ENCODE measurements at regions not wholly inside any gene's neighbourhood (a gene's known extent, or its start where the extent isn't known, plus 50 kb on each side); places are given as distances from the start of the nearest gene placed in this dataset.

DNA sequence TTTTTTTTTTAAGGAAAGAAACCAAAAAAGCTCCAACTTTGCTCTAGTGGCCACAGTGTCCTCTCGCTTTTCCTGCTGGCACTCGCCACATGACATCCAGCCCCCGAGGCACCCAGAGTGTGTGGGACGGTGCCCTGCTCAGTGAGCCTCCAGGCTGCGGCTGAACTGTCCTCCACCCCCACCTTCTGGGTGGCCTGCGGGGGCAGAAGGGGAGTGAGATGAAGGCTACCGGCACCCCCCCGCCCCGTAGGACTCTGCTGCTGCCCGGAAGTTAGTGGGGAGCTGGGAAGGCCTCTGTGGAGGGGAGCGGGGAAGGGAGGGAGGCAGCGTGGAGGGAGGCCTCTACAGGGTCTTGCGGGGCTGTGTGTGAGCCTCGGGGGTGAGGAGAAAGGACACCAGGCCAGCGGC, 264.4 kb downstream of the CTTN start:
- TF ChIP-seq, protein P1, sequence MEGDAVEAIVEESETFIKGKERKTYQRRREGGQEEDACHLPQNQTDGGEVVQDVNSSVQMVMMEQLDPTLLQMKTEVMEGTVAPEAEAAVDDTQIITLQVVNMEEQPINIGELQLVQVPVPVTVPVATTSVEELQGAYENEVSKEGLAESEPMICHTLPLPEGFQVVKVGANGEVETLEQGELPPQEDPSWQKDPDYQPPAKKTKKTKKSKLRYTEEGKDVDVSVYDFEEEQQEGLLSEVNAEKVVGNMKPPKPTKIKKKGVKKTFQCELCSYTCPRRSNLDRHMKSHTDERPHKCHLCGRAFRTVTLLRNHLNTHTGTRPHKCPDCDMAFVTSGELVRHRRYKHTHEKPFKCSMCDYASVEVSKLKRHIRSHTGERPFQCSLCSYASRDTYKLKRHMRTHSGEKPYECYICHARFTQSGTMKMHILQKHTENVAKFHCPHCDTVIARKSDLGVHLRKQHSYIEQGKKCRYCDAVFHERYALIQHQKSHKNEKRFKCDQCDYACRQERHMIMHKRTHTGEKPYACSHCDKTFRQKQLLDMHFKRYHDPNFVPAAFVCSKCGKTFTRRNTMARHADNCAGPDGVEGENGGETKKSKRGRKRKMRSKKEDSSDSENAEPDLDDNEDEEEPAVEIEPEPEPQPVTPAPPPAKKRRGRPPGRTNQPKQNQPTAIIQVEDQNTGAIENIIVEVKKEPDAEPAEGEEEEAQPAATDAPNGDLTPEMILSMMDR (IDR thresholded peaks at IDR 0.05), result no peak
- TF ChIP-seq EP300 (IDR thresholded peaks at IDR 0.05) (no peak), POLR2A (IDR thresholded peaks at IDR 0.05) (no peak)
- DNase-seq (ENCODE audit: low spot score in 2 of 2), result no peak
- H3K4me1 ChIP-seq, result peaks cover 0 to 17% (median 4%) of the 10 kb centered on the region in 4 donors
- H3K27ac ChIP-seq, result no peak overlapping the region
- H3K9me3 ChIP-seq, result no peaks in the 10 kb centered on the region
- peak overlapping the region in 2 of 4 donors; percentile 21 to 48 for H3K4me3 ChIP-seq
- H3K27me3 ChIP-seq, result peaks cover 0 to 43% of the 10 kb centered on the region in 2 donors
- 16 to 23% methylated on average over 15 of the region's 15 CpGs for WGBS, 2 donors
- H3K36me3 ChIP-seq, result no peaks in the 10 kb centered on the region

DNA sequence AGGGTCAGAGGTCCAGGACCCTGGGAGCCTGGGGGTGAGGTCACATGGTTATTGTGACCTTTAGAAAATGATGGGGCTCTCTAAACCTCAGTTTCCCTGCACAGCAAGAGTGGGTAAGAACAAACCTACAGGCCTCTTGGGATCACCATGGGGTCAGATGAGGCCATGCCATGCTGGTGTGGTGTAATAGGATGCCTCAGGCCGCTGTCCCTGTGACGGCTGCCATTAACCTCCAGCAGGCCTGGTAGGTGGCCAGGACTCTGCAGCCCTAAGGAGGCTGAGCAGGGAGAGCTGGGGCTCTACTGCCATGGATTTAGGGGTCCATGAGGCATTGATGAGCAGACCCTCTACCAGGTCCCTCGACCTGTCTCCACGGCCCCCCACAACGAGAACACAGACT, 265.5 kb downstream of the CTTN start:
- H3K36me3 ChIP-seq, result no peaks in the 10 kb centered on the region
- H3K27me3 ChIP-seq, result peaks cover 0 to 43% of the 10 kb centered on the region in 2 donors
- DNase-seq (ENCODE audit: low spot score in 2 of 2), result no peak
- peaks cover 0 to 17% (median 4%) of the 10 kb centered on the region in 4 donors for H3K4me1 ChIP-seq
- H3K9me3 ChIP-seq, result no peaks in the 10 kb centered on the region
- TF ChIP-seq EP300 (IDR thresholded peaks at IDR 0.05) (no peak), POLR2A (IDR thresholded peaks at IDR 0.05) (no peak)
- TF ChIP-seq, protein P1 (IDR thresholded peaks at IDR 0.05), result no peak
- no peak overlapping the region for H3K4me3 ChIP-seq
- 63 to 81% methylated on average over 2 to 5 of the region's 5 CpGs for WGBS, 2 donors
- no peak overlapping the region for H3K27ac ChIP-seq

GRCh38 chr11:70666311-70666710, 268.0 kb downstream of the CTTN start:
- TF ChIP-seq, protein P1 (IDR thresholded peaks at IDR 0.05), result no peak
- TF ChIP-seq EP300 (IDR thresholded peaks at IDR 0.05) (no peak), POLR2A (IDR thresholded peaks at IDR 0.05) (no peak)
- 74 to 83% methylated on average over 6 to 8 of the region's 8 CpGs for WGBS, 2 donors
- Histone ChIP-seq H3K9me3 (no peaks in the 10 kb centered on the region), H3K27ac (no peak overlapping the region), H3K27me3 (peaks cover 0 to 33% of the 10 kb centered on the region in 2 donors), H3K4me1 (peaks cover 0 to 17% (median 4%) of the 10 kb centered on the region in 4 donors), H3K4me3 (no peak overlapping the region), H3K36me3 (no peaks in the 10 kb centered on the region)
- no peak for DNase-seq (ENCODE audit: low spot score in 2 of 2)

DNA sequence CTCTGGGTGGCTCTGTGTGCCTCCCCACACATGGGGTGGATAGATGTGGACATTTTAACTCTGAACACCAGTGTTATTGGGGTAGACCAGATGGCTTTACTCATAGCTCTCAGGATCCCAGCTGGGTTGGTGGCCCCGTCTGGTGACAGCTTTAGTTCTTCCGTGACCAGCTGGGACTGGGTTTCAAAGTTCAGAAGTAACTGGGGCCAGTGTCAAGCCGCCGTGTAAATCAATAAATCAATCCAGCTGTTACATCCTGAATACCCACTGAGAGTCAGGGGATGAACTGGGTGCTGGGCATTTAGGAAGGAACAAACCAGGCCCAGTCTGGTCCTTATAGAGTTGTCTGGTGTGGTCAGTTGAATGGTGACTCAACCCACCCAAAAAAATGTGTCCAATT, 269.4 kb downstream of the CTTN start:
- Histone ChIP-seq H3K27ac (no peak overlapping the region), H3K27me3 (peaks cover 0 to 19% of the 10 kb centered on the region in 2 donors), H3K4me3 (no peak overlapping the region), H3K4me1 (peaks cover 0 to 2% (median 0%) of the 10 kb centered on the region in 4 donors), H3K36me3 (no peaks in the 10 kb centered on the region), H3K9me3 (no peaks in the 10 kb centered on the region)
- DNase-seq (ENCODE audit: low spot score in 2 of 2), result no peak
- WGBS, 2 donors, result 67 to 69% methylated on average over 3 to 4 of the region's 4 CpGs
- TF ChIP-seq POLR2A (IDR thresholded peaks at IDR 0.05), result no peak
- TF ChIP-seq, protein P1 (IDR thresholded peaks at IDR 0.05), result no peak
- no peak for TF ChIP-seq EP300 (IDR thresholded peaks at IDR 0.05)

- DNase-seq (ENCODE audit: low spot score in 2 of 2), result no peak
- WGBS, 2 donors, result 78 to 82% methylated on average over 20 to 21 of the region's 23 CpGs
- Histone ChIP-seq H3K9me3 (no peaks in the 10 kb centered on the region), H3K27ac (no peak overlapping the region), H3K27me3 (peaks cover 0 to 11% of the 10 kb centered on the region in 2 donors), H3K36me3 (no peaks in the 10 kb centered on the region), H3K4me1 (no peaks in the 10 kb centered on the region), H3K4me3 (no peak overlapping the region)
- TF ChIP-seq EP300 (IDR thresholded peaks at IDR 0.05), result no peak
- no peak for TF ChIP-seq POLR2A (IDR thresholded peaks at IDR 0.05)
- TF ChIP-seq, protein P1 (IDR thresholded peaks at IDR 0.05), result no peak
Observed at GRCh38 chr11:70668204-70669202, 270.2 kb downstream of the CTTN start.
